ENCODE measurements at regions not wholly inside any gene's neighbourhood (a gene's known extent, or its start where the extent isn't known, plus 50 kb on each side); places are given as distances from the start of the nearest gene placed in this dataset.

DNA sequence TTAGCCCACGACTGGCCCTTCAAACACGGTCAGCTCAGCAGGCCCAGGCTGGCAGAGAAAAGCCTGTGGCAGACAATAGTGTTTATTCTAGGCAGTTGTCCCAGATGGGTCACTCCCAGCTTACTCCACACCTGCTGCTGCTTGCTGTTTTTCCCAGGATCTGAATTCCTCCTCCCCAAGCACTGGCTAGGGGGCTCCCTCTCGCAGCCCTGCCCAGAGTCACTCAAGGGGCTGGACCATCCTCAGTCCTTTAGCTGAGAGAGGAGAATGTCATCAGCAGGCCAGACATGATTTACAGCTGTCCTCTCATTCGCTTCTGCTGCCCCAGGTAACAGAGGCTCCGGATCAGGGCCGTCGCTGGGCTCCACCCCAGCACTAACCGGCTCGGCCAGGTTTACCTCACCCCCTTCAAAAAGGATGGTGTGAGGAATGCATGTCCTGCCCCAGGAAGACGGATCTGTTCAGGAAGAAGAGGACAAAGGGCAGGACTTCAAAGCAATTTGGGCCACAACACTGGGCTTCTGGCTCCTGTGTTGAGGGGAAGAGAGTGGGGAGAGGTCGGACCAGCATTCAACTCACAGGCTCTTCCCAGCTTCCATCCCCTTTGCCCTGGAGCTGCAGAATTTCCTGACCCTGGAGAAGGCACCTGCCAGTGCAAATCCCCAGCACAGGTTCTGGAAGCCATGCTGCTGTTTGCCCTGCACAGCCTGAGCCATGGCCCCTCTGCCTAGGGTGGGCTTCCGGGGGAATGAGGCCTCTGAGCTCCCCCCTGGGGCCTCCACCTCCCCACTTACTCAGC, 59.7 kb upstream of the BARX2 start:
- Histone ChIP-seq H3K4me1 (ENCODE audit: insufficient read depth, low read length, poor library complexity, severe bottlenecking) (peaks cover 32% of the 10 kb centered on the region), H3K4me3 (ENCODE audit: low read depth, low read length, poor library complexity, severe bottlenecking) (no peak overlapping the region), H3K27me3 (replicated peaks; ENCODE audit: insufficient read depth, low read depth, low read length, poor library complexity) (no peaks in the 10 kb centered on the region), H3K36me3 (ENCODE audit: insufficient read depth, low read length, poor library complexity, severe bottlenecking) (no peaks in the 10 kb centered on the region), H3K27ac (ENCODE audit: low read depth, low read length, poor library complexity, severe bottlenecking) (no peak overlapping the region), H3K9me3 (ENCODE audit: low read depth, low read length, poor library complexity, severe bottlenecking) (no peaks in the 10 kb centered on the region)
- intact Hi-C loops (cut with micrococcal nuclease; ENCODE audit: unreplicated experiment): no loop called here
- POLR2A ChIA-PET (ENCODE audit: low non-redundant PET): no interaction called here
- CTCF ChIA-PET: no interaction called here
- DNase-seq (ENCODE audit: low spot score): no peak
- BruUV-seq (replicated peaks): no TSS peak
- TF ChIP-seq, protein P1, sequence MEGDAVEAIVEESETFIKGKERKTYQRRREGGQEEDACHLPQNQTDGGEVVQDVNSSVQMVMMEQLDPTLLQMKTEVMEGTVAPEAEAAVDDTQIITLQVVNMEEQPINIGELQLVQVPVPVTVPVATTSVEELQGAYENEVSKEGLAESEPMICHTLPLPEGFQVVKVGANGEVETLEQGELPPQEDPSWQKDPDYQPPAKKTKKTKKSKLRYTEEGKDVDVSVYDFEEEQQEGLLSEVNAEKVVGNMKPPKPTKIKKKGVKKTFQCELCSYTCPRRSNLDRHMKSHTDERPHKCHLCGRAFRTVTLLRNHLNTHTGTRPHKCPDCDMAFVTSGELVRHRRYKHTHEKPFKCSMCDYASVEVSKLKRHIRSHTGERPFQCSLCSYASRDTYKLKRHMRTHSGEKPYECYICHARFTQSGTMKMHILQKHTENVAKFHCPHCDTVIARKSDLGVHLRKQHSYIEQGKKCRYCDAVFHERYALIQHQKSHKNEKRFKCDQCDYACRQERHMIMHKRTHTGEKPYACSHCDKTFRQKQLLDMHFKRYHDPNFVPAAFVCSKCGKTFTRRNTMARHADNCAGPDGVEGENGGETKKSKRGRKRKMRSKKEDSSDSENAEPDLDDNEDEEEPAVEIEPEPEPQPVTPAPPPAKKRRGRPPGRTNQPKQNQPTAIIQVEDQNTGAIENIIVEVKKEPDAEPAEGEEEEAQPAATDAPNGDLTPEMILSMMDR (conservative IDR thresholded peaks at IDR 0.05; ENCODE audit: low read depth, low read length): no peak
- no peak for TF ChIP-seq EZH2 (IDR thresholded peaks at IDR 0.05; ENCODE audit: borderline replicate concordance, low read depth, low read length, poor library complexity, severe bottlenecking)

DNA sequence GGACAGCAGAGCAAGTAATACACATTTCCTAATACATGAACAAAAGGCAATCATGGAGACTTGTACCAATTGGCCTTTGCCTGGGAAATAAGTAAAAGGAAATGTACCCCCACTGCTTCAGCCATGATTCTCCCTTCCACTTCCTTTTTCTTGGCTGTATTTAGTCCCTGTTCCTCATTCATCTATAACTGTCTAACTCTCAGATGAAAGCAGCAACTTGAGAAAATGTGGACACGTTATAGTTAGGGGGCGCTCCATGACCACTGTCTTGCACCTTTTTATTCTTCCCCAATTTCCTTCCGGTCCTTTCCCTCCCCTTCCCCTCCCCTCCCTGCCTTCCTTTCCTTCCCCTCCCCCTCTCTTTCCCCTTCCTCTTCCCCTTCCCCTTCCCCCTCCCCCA, 61.3 kb upstream of the BARX2 start:
- DNase-seq (ENCODE audit: low spot score): no peak
- intact Hi-C loops (cut with micrococcal nuclease; ENCODE audit: unreplicated experiment): no loop called here
- H3K4me1 ChIP-seq (ENCODE audit: insufficient read depth, low read length, poor library complexity, severe bottlenecking): peaks cover 16% of the 10 kb centered on the region
- CTCF ChIA-PET: no interaction called here
- H3K27ac ChIP-seq (ENCODE audit: low read depth, low read length, poor library complexity, severe bottlenecking): no peak overlapping the region
- POLR2A ChIA-PET (ENCODE audit: low non-redundant PET): no interaction called here
- no peaks in the 10 kb centered on the region for H3K9me3 ChIP-seq (ENCODE audit: low read depth, low read length, poor library complexity, severe bottlenecking)
- H3K36me3 ChIP-seq (ENCODE audit: insufficient read depth, low read length, poor library complexity, severe bottlenecking): no peaks in the 10 kb centered on the region
- no peak overlapping the region for H3K4me3 ChIP-seq (ENCODE audit: low read depth, low read length, poor library complexity, severe bottlenecking)
- no peak for TF ChIP-seq EZH2 (IDR thresholded peaks at IDR 0.05; ENCODE audit: borderline replicate concordance, low read depth, low read length, poor library complexity, severe bottlenecking)
- TF ChIP-seq, protein P1 (conservative IDR thresholded peaks at IDR 0.05; ENCODE audit: low read depth, low read length): peak; percentile 21; the same call in 1 of the 2 replicates
- H3K27me3 ChIP-seq (replicated peaks; ENCODE audit: insufficient read depth, low read depth, low read length, poor library complexity): no peaks in the 10 kb centered on the region
- BruUV-seq (replicated peaks): no TSS peak

DNA sequence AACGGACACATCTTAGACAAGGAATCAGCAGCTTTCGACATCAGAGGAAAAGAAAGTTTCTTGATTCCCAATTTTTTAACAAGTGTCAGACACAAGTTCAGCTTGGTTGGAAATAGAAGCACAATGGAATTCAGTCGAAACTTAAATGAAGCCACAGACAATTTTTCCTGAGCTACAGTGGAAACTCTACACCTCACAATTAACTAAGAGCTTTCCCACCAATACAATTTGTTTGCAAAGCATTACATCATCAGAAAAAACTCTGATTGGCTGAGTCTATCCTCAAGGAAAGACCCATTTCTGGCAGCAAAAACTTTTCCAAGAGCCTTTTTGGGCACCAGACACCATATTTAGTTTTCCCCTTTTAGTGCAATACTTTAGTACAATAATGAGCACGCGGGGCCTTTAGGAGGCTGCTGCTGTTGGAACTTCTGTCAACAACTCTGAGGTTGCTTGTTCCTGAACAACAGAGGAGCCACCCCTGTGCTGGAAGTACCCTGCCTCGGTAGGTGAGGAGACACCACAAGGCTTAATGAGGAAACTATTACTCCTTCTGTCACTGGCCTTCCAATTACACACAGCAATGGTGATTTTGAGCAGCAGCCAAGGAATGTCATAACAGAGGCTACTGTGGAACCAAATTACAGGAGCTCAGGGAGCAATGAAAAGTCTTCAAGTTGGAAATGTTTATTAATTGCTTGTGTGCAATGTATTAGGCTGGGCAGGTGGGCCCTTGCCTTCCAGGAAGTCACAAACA, 61.9 kb upstream of the BARX2 start:
- DNase-seq (ENCODE audit: low spot score): peak; percentile 83
- intact Hi-C loops (cut with micrococcal nuclease; ENCODE audit: unreplicated experiment): no loop called here
- H3K27me3 ChIP-seq (replicated peaks; ENCODE audit: insufficient read depth, low read depth, low read length, poor library complexity): no peaks in the 10 kb centered on the region

More for the DNA sequence above, 61.9 kb upstream of the BARX2 start:
- no peak for TF ChIP-seq EZH2 (IDR thresholded peaks at IDR 0.05; ENCODE audit: borderline replicate concordance, low read depth, low read length, poor library complexity, severe bottlenecking)
- TF ChIP-seq, protein P1 (conservative IDR thresholded peaks at IDR 0.05; ENCODE audit: low read depth, low read length): no peak
- no peaks in the 10 kb centered on the region for H3K9me3 ChIP-seq (ENCODE audit: low read depth, low read length, poor library complexity, severe bottlenecking)
- H3K27ac ChIP-seq (ENCODE audit: low read depth, low read length, poor library complexity, severe bottlenecking): no peak overlapping the region
- ChIA-PET CTCF (no interaction called here), POLR2A (ENCODE audit: low non-redundant PET) (interaction anchor here (0.7 kb wide), 1 partner anchor 53 kb away, joined by 3 read pairs; no protein-coding TSS in a partner anchor)
- no peaks in the 10 kb centered on the region for H3K36me3 ChIP-seq (ENCODE audit: insufficient read depth, low read length, poor library complexity, severe bottlenecking)
- BruUV-seq (replicated peaks): no TSS peak
- no peak overlapping the region for H3K4me3 ChIP-seq (ENCODE audit: low read depth, low read length, poor library complexity, severe bottlenecking)
- H3K4me1 ChIP-seq (ENCODE audit: insufficient read depth, low read length, poor library complexity, severe bottlenecking): peaks cover 9% of the 10 kb centered on the region

Data from A673 (cell line).